T-helper 17 cell (primary cell): ENCODE measurements at regions not wholly inside any gene's neighbourhood (a gene's known extent, or its start where the extent isn't known, plus 50 kb on each side); places are given as distances from the start of the nearest gene placed in this dataset.

Source experiments
- ATAC-seq: fragments of 150-1000 bp; cut with Tn5 transposase; 2 replicates; pipeline ENCODE4 v1.10.0; 2021; ENCODE audit warnings: mild to moderate bottlenecking, moderate library complexity
- DNase-seq, 3 donors: peaks; one replicate each; pipeline versions ENCODE4 v3.0.0 to v3.0.0-alpha.2; 2020 to 2021
- H3K9me3 ChIP-seq: one replicate; pipeline ENCODE4 v1.7.0; 2013; ENCODE audit warnings: low read length, mild to moderate bottlenecking; ENCODE audit not compliant: control insufficient read depth, poor library complexity, severe bottlenecking
- H3K27ac Mint-ChIP-seq: one replicate; pipeline ENCODE4 v1.8.0; 2022; ENCODE audit warnings: mild to moderate bottlenecking, moderate library complexity, mixed read lengths
- H3K27me3 Mint-ChIP-seq: one replicate; pipeline ENCODE4 v1.8.0; 2022; ENCODE audit warnings: mixed read lengths
- H3K36me3 Mint-ChIP-seq: one replicate; pipeline ENCODE4 v1.8.0; 2022; ENCODE audit warnings: low read depth, mixed read lengths
- H3K4me1 Mint-ChIP-seq: one replicate; pipeline ENCODE4 v1.8.0; 2022; ENCODE audit warnings: mild to moderate bottlenecking, mixed read lengths
- H3K4me3 Mint-ChIP-seq: one replicate; pipeline ENCODE4 v1.8.0; 2022; ENCODE audit warnings: mild to moderate bottlenecking, moderate library complexity, mixed read lengths

DNA sequence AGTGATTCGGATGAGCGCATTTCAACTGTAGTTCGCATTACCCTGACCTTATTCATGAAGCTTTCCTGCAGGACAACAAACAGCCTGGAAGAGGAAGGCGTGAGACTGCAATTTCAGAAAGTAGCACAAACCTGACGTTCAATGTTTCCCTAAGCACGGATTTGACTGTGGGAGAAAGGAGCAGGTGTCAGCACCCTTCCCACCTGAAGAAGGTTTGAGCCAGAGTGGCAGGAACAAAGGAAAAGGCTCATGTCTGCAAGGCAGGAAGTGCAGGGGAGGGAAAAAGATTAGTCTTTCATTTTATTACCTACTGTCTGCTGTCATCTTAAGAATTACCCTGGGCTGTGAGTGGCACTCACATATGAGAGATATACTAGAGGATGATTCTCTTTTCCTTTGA is 114.0 kb downstream of the MED10 start:
- ATAC-seq (no peak), DNase-seq (no peak)
- Mint-ChIP-seq H3K4me3 (no peak overlapping the region), H3K27ac (no peak overlapping the region), H3K27me3 (peaks cover 6% of the 10 kb centered on the region), H3K36me3 (no peaks in the 10 kb centered on the region), H3K4me1 (no peaks in the 10 kb centered on the region)
- no peaks in the 10 kb centered on the region for H3K9me3 ChIP-seq

DNA sequence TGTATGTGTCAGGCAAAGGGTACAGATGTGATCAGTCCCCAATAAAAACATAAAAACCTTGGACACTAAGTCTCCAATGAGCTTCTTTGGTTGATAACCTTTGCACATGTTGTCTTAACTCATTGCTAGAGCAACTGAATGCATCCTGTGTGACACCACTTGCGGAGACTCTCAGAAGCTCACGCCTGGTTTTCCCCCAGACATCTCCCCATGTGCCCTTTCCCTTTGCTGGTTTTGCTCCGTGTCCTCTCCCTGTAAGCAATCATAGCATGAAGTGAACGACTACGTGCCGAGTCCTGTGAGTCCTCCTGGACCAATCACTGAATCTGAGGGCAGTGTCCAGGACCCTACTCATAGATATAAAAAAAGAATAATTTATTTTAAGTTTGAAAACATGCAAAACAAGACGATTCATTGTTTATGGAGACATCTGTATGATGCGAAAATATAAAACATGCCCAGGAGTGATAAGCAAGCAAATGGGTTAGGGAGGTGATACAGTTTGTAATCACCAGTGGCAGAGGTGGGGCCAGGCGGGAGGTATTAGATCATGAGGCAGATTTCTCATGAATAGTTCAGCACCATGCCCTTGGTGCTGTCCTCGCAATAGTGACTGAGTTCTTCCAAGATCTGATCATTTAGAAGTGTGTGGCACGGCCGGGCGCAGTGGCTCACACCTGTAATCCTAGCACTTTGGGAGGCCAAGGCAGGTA is 115.5 kb downstream of the MED10 start:
- peaks cover under 1% of the 10 kb centered on the region for H3K27me3 Mint-ChIP-seq
- DNase-seq (no peak), ATAC-seq (no peak)
- H3K4me1 Mint-ChIP-seq: no peaks in the 10 kb centered on the region
- H3K36me3 Mint-ChIP-seq: no peaks in the 10 kb centered on the region
- H3K9me3 ChIP-seq: no peaks in the 10 kb centered on the region
- no peak overlapping the region for H3K27ac Mint-ChIP-seq
- H3K4me3 Mint-ChIP-seq: no peak overlapping the region

DNA sequence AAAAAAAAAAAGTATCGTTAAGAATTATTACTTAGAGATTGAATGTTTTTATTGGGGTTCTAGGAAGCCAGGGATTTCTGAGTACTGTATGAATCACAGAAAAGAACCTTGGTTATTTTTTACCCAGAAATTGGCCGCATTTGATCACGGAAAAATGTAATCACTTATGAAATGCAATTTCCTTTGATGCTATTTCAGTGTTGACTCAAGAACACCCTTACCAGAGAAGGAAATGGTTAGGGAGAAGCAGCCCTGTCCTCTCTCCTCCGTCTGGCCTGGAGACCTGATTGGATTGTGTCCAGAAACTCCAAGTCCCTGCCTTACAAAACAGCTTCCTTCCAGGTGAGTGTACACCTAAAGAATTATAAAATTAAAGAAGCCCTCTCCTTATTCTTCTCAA is 116.7 kb downstream of the MED10 start:
- Mint-ChIP-seq H3K27ac (no peak overlapping the region), H3K4me3 (no peak overlapping the region), H3K27me3 (no peaks in the 10 kb centered on the region), H3K36me3 (no peaks in the 10 kb centered on the region), H3K4me1 (no peaks in the 10 kb centered on the region)
- H3K9me3 ChIP-seq: no peaks in the 10 kb centered on the region
- ATAC-seq: no peak
- no peak for DNase-seq

DNA sequence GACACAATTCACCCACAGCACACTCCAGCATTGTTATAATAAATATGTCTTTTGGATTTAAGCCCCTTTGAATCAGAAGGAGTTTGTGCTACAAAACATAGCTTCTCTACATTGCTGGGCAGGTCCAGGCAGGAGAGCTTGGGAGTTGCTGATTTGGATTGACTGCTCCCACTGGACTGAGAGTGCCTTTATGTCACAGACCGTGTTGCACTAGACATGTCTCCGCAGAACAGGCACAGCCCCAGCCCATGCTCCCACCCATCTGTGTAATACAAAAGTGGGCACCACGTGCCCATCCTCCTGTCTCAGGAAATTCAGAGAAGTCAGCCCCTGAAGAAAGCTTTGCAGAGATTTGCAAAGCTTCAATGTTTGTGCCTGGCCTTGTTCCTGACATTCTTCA is 117.1 kb downstream of the MED10 start:
- Mint-ChIP-seq H3K27ac (no peak overlapping the region), H3K36me3 (no peaks in the 10 kb centered on the region), H3K4me3 (no peak overlapping the region), H3K4me1 (no peaks in the 10 kb centered on the region), H3K27me3 (no peaks in the 10 kb centered on the region)
- H3K9me3 ChIP-seq: no peaks in the 10 kb centered on the region
- DNase-seq (no peak), ATAC-seq (no peak)

DNA sequence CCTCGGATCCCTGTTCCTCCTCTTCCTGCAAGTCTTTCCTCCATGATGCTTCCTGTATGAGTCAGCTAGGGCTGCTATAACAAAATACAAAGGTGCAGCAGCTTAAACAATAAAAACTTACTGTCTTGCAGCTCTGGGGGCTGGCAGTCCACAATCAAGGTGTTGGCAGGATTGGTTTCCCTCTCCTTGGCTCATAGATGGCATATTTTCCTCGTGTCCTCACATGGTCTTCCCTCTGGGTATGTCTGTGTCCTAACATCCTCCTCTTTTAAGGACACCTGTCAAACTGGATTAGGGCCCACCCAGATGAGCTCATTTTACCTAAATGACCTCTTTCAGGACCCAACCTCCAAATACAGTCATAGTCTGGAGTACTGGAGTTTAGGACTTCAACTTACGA is 117.5 kb downstream of the MED10 start:
- no peak overlapping the region for H3K27ac Mint-ChIP-seq
- ATAC-seq (no peak), DNase-seq (no peak)
- no peaks in the 10 kb centered on the region for H3K9me3 ChIP-seq
- H3K27me3 Mint-ChIP-seq: no peaks in the 10 kb centered on the region
- H3K4me3 Mint-ChIP-seq: no peak overlapping the region
- no peaks in the 10 kb centered on the region for H3K36me3 Mint-ChIP-seq
- H3K4me1 Mint-ChIP-seq: no peaks in the 10 kb centered on the region

DNA sequence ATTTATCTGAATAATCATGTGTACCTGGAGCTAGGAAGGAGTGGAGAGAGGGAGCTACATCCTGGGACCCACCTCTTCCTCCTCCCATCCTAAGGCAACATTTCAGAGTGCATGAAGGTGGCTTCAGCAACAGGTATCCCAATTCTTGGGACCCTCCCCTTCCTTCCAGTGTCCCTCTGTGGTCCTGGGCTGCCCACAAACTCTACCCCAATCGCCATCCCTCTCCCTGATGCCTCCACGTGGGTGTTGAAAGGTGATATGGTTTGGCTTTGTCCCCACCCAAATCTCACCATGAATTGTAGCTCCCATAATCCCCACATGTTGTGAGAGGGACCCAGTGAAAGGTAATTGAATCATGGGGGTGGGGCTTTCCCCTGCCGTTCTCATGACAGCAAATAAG is 121.4 kb downstream of the MED10 start:
- Mint-ChIP-seq H3K27ac (no peak overlapping the region), H3K4me3 (no peak overlapping the region), H3K4me1 (no peaks in the 10 kb centered on the region), H3K36me3 (peaks cover 2% of the 10 kb centered on the region), H3K27me3 (peaks cover 11% of the 10 kb centered on the region)
- DNase-seq: no peak
- ATAC-seq: no peak
- H3K9me3 ChIP-seq: no peaks in the 10 kb centered on the region

DNA sequence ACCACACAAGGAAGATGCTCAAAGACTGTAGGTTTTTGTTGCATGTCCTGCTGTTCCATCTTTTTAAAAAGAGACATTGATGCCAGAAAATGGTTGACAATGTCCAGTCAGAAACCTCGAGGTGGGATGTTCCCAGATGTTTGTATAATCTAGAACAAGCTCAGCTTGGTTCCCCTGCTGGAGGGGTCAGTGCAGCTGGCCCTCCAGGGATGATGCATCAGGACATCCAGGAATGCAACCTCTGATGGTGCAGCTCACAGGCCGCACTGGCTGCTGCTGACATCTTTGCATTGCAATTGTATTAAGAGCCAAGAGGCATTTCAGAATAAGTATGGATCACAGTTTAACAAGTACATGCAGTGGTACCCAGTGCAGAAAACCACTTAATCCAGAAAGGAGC is 122.4 kb downstream of the MED10 start:
- DNase-seq (no peak), ATAC-seq (no peak)
- no peaks in the 10 kb centered on the region for H3K4me1 Mint-ChIP-seq
- no peaks in the 10 kb centered on the region for H3K9me3 ChIP-seq
- peaks cover 2% of the 10 kb centered on the region for H3K36me3 Mint-ChIP-seq
- no peak overlapping the region for H3K4me3 Mint-ChIP-seq
- H3K27me3 Mint-ChIP-seq: peaks cover 14% of the 10 kb centered on the region
- H3K27ac Mint-ChIP-seq: no peak overlapping the region

DNA sequence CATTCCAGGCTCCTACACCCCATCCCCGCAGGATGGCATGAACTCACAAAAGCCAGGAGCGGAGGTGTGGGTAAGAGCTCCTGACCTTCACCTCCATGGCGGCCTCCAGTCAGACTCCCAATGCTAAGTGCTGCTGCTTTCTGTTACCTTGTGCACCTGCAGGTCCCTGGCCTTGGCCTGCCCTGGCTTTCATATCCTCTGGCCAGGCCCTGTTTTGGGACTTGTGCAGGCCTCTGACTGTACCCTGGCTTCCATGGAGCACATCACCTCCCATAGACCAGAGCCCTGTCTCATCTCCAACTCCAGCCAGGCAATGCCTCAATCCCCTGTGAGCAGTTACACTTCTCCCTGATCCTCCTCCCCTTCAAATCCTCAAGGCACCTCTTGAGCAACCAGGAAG is 124.5 kb downstream of the MED10 start:
- Mint-ChIP-seq H3K27ac (no peak overlapping the region), H3K27me3 (peaks cover 19% of the 10 kb centered on the region), H3K4me3 (no peak overlapping the region), H3K4me1 (no peaks in the 10 kb centered on the region), H3K36me3 (peaks cover 2% of the 10 kb centered on the region)
- ATAC-seq: no peak
- DNase-seq: no peak
- no peaks in the 10 kb centered on the region for H3K9me3 ChIP-seq

DNA sequence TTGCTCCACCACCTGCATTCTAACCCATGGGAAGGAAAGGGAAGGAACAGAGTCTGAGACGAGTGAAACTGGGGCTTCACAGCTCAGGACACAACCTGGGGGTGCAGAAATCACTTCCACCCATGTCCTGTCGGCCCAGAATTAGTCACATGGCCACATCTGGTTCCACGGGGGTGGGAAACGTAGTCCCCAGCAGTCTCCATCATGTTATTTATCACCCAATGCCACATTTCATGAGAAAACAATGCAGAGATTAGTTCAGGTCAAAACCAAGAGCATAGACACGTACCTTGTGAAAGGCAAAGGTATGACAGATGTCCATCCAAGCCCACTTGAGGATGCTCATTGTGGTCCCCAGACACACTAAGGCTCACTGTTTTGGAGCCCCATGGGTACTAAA is 125.1 kb downstream of the MED10 start:
- H3K4me1 Mint-ChIP-seq: no peaks in the 10 kb centered on the region

DNA sequence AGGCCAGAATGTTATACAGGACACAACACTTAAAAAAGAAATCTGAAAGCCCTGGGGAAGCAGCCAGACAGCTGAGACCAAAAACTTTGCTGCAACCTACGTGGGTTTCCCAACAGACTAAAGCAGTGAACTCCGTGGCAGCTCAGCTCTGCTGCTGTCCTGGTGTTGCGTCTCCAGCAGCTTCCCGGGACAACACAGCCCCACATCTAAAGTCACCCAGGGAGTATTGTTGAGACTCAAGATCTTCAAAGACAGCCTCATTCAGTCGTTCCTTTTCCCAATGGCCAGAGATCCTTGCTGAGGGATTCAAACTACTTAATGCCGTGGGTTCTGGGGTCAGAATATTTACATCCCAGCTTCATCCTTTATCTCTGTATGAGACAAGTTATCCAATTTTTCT is 125.8 kb downstream of the MED10 start:
- no peaks in the 10 kb centered on the region for H3K9me3 ChIP-seq
- DNase-seq: no peak
- Mint-ChIP-seq H3K27me3 (peaks cover 25% of the 10 kb centered on the region), H3K27ac (no peak overlapping the region), H3K4me3 (no peak overlapping the region), H3K4me1 (no peaks in the 10 kb centered on the region), H3K36me3 (peaks cover 2% of the 10 kb centered on the region)
- no peak for ATAC-seq

More for the DNA sequence above, 125.1 kb downstream of the MED10 start:
- H3K27ac Mint-ChIP-seq: no peak overlapping the region
- DNase-seq (no peak), ATAC-seq (no peak)
- no peaks in the 10 kb centered on the region for H3K9me3 ChIP-seq
- peaks cover 22% of the 10 kb centered on the region for H3K27me3 Mint-ChIP-seq
- no peak overlapping the region for H3K4me3 Mint-ChIP-seq
- peaks cover 2% of the 10 kb centered on the region for H3K36me3 Mint-ChIP-seq

DNA sequence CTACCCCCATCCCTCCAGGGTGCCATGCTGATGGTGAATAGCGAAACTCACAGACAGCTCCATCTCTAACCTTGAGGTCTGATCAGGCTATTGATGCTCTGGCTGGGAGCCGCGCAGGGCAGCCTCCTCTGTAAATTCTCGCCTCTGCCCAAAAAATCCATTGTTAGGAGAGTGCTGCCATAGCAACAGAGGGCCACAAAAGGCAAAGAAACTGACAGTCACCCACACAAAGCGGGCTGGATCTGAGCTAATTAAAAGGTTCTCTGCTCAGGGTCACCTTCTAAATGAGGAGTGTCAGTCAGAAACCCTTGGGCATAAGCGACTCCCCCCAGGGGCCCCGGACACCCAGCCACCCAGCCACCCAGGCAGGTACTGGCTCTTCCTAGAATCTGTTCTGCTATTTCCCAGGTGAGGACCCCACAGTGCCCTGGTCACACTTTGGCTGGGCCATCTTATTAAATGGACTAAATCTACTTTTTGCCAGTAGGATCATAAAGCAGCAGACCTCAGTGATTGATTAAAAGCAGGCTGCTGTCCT is 126.7 kb downstream of the MED10 start:
- peaks cover 25% of the 10 kb centered on the region for H3K27me3 Mint-ChIP-seq
- H3K36me3 Mint-ChIP-seq: peaks cover 2% of the 10 kb centered on the region
- no peak for DNase-seq
- no peak overlapping the region for H3K27ac Mint-ChIP-seq
- no peaks in the 10 kb centered on the region for H3K9me3 ChIP-seq
- ATAC-seq: no peak
- H3K4me1 Mint-ChIP-seq: no peaks in the 10 kb centered on the region
- H3K4me3 Mint-ChIP-seq: no peak overlapping the region

DNA sequence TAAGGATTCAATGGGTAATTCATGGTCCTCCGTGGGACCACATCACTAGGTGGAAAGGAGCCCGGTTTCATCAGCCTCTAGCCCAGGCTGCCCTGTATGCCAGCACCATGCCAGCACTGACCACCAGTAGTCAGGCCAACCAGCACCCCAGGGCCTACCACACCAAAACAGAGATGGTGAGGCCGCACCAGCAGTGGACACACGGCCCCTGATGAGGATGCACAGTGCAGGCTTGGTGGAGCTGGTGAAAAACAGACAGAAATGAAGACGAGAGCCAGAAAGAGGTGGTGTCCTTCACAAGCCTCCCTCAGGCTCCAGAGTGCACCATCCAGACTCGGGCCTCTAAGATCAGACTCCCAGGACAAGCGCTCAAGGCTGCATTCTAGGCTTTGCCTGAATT is 128.2 kb downstream of the MED10 start:
- H3K4me3 Mint-ChIP-seq: no peak overlapping the region
- no peaks in the 10 kb centered on the region for H3K4me1 Mint-ChIP-seq
- DNase-seq: no peak
- peaks cover 25% of the 10 kb centered on the region for H3K27me3 Mint-ChIP-seq
- ATAC-seq: no peak
- peaks cover 2% of the 10 kb centered on the region for H3K36me3 Mint-ChIP-seq
- H3K27ac Mint-ChIP-seq: no peak overlapping the region
- H3K9me3 ChIP-seq: no peaks in the 10 kb centered on the region

DNA sequence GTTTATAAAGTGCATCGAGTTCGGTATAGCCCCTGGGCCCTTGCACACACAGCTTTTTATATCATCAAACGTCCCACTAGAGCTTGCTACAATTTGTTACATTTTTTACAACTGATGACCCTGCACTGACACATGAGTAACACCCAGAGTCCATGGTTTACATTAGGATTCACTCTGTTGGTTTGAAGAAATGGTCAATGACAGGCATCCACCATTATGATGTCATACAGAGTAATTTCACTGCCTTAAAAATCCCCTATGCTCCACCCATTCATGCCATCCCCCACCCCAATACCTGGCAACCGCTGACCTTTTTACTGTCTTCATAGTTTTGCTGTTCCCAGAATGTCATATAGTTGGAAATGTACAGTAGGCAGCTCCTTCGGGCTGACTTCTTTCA is 130.2 kb downstream of the MED10 start:
- ATAC-seq (no peak), DNase-seq (no peak)
- Mint-ChIP-seq H3K4me3 (no peak overlapping the region), H3K27me3 (peaks cover 21% of the 10 kb centered on the region), H3K36me3 (no peaks in the 10 kb centered on the region), H3K4me1 (no peaks in the 10 kb centered on the region), H3K27ac (no peak overlapping the region)
- no peaks in the 10 kb centered on the region for H3K9me3 ChIP-seq

DNA sequence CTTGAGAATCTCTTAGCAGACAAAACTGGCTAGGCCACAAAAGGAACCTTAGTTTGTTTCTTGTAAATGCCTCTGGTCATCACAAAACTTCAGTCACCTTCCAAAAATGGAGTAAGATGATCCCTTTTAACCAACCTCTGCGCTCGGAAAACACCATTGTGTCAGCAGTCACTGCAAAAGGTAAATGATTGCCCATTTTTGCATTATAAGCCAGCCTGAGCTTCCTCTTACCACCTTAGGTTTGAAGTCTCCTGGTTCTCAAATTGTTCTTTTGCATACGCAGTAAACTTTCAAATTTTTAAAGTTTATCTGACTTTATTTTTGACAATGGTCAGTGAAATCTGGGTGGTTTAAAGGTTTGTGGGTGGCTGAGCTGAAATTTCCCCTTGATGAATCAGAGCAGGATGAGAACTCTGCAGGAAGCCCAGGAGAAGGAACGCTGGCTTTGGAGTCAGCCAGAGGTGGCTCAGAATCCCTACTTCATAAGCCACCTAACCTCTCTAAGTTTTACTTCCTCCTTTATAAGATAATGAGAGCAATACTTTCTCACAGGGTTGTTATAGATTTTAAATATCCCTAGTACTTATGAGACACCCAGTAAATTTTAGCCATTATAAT is 131.4 kb downstream of the MED10 start:
- no peaks in the 10 kb centered on the region for H3K9me3 ChIP-seq
- Mint-ChIP-seq H3K27me3 (peaks cover 14% of the 10 kb centered on the region), H3K4me3 (no peak overlapping the region), H3K36me3 (no peaks in the 10 kb centered on the region), H3K27ac (no peak overlapping the region), H3K4me1 (no peaks in the 10 kb centered on the region)
- no peak for DNase-seq
- ATAC-seq: no peak
